HL-60 (cell line): ENCODE measurements at regions not wholly inside any gene's neighbourhood (a gene's known extent, or its start where the extent isn't known, plus 50 kb on each side); places are given as distances from the start of the nearest gene placed in this dataset.

Experiments
- CTCF ChIP-seq: IDR thresholded peaks from one replicate; pipeline ENCODE4 v1.5.1; 2011; ENCODE audit warnings: low read length, control low read depth, inconsistent platforms; ENCODE audit not compliant: insufficient read depth
- GABPA ChIP-seq: IDR thresholded peaks from 2 replicates; pipeline ENCODE4 v1.6.1; 2012; ENCODE audit warnings: low read depth
- POLR2AphosphoS5 ChIP-seq: IDR thresholded peaks from 2 replicates; pipeline ENCODE4 v1.6.1; 2012; ENCODE audit warnings: low read depth
- SPI1 ChIP-seq: IDR thresholded peaks from 2 replicates; pipeline ENCODE4 v1.6.1; 2012; ENCODE audit warnings: low read depth, mild to moderate bottlenecking, borderline replicate concordance

GRCh38 chr13:32866921-32867320 is 149.3 kb upstream of the KL start:
- no peak for TF ChIP-seq CTCF
- no peak for TF ChIP-seq POLR2AphosphoS5
- no peak for TF ChIP-seq SPI1
- TF ChIP-seq GABPA, result no peak
